ENCODE measurements at regions not wholly inside any gene's neighbourhood (a gene's known extent, or its start where the extent isn't known, plus 50 kb on each side); places are given as distances from the start of the nearest gene placed in this dataset.

- no peak for DNase-seq
Observed at GRCh38 chr7:13508586-13508985, 480.9 kb downstream of the ETV1 start.

GRCh38 chr7:13518738-13519137 is 470.7 kb downstream of the ETV1 start:
- DNase-seq, result no peak

GRCh38 chr7:13524076-13524475 is 465.4 kb downstream of the ETV1 start:
- DNase-seq, result no peak

- DNase-seq, result no peak
Observed at GRCh38 chr7:13532028-13532753, 457.3 kb downstream of the ETV1 start.

- DNase-seq, result no peak
Observed at GRCh38 chr7:13538669-13539068, 450.8 kb downstream of the ETV1 start.

GRCh38 chr7:13540429-13540828 is 449.0 kb downstream of the ETV1 start:
- no peak for DNase-seq

- DNase-seq, result no peak
Observed at GRCh38 chr7:13541326-13541725, 448.1 kb downstream of the ETV1 start.

- DNase-seq, result no peak
Observed at GRCh38 chr7:13542451-13542850, 447.0 kb downstream of the ETV1 start.

GRCh38 chr7:13551503-13551902 is 438.0 kb downstream of the ETV1 start:
- DNase-seq, result no peak

GRCh38 chr7:13560441-13560840 is 429.0 kb downstream of the ETV1 start:
- DNase-seq, result no peak

- DNase-seq, result no peak
Observed at GRCh38 chr7:13563257-13563656, 426.2 kb downstream of the ETV1 start.

GRCh38 chr7:13563680-13564079 is 425.8 kb downstream of the ETV1 start:
- no peak for DNase-seq

GRCh38 chr7:13577566-13578145 is 411.8 kb downstream of the ETV1 start:
- DNase-seq, result no peak

- DNase-seq, result no peak
Observed at GRCh38 chr7:13578294-13578693, 411.2 kb downstream of the ETV1 start.

GRCh38 chr7:13581097-13581496 is 408.4 kb downstream of the ETV1 start:
- DNase-seq, result no peak

- DNase-seq, result no peak
Observed at GRCh38 chr7:13593854-13594253, 395.6 kb downstream of the ETV1 start.

- no peak for DNase-seq
Observed at GRCh38 chr7:13602036-13602435, 387.4 kb downstream of the ETV1 start.

- DNase-seq, result no peak
Observed at GRCh38 chr7:13603016-13603415, 386.4 kb downstream of the ETV1 start.

- DNase-seq, result no peak
Observed at GRCh38 chr7:13603661-13604060, 385.8 kb downstream of the ETV1 start.

- no peak for DNase-seq
Observed at GRCh38 chr7:13604178-13604577, 385.3 kb downstream of the ETV1 start.

GRCh38 chr7:13610372-13610771 is 379.1 kb downstream of the ETV1 start:
- no peak for DNase-seq

- DNase-seq, result no peak
Observed at GRCh38 chr7:13615679-13616078, 373.8 kb downstream of the ETV1 start.

- no peak for DNase-seq
Observed at GRCh38 chr7:13627455-13627854, 362.0 kb downstream of the ETV1 start.

GRCh38 chr7:13628239-13629001 is 361.0 kb downstream of the ETV1 start:
- no peak for DNase-seq

All from suppressor macrophage treated with lipopolysaccharide for 4 hours (primary cell).